Chondrocyte (in vitro differentiated cells): ENCODE measurements at regions not wholly inside any gene's neighbourhood (a gene's known extent, or its start where the extent isn't known, plus 50 kb on each side); places are given as distances from the start of the nearest gene placed in this dataset.

Experiments used
- DNase-seq: peaks from one replicate; pipeline ENCODE4 v3.0.0; 2021; ENCODE audit warnings: mixed read lengths, low spot score
- H3K27ac Mint-ChIP-seq: one replicate; pipeline ENCODE4 v1.8.0; 2021; ENCODE audit warnings: mild to moderate bottlenecking, moderate library complexity, mixed read lengths; ENCODE audit not compliant: unreplicated experiment
- H3K27me3 Mint-ChIP-seq: 2 replicates; pipeline ENCODE4 v1.8.0; 2021; ENCODE audit warnings: low read depth, mixed read lengths
- H3K36me3 Mint-ChIP-seq: 2 replicates; pipeline ENCODE4 v1.8.0; 2021; ENCODE audit warnings: low read depth, mixed read lengths
- H3K4me1 Mint-ChIP-seq: 2 replicates; pipeline ENCODE4 v1.8.0; 2021; ENCODE audit warnings: low read depth, mild to moderate bottlenecking, mixed read lengths
- H3K4me3 Mint-ChIP-seq: one replicate; pipeline ENCODE4 v1.8.0; 2021; ENCODE audit warnings: mild to moderate bottlenecking, moderate library complexity, mixed read lengths; ENCODE audit not compliant: unreplicated experiment
- H3K9me3 Mint-ChIP-seq: 2 replicates; pipeline ENCODE4 v1.8.0; 2021; ENCODE audit warnings: low read depth, mixed read lengths
- TF ChIP-seq, protein P1 (sequence below): fragments of 200-600 bp; sonication (generic); IDR thresholded peaks from 2 replicates; pipeline ENCODE4 v1.5.0; 2021; ENCODE audit warnings: antibody characterized with exemption, mild to moderate bottlenecking, moderate library complexity

GRCh38 chr2:177331466-177331997 lies 61.0 kb upstream of the AGPS start:
- H3K27me3 Mint-ChIP-seq: no peaks in the 10 kb centered on the region

GRCh38 chr2:177332026-177332991 lies 60.3 kb upstream of the AGPS start:
- Mint-ChIP-seq H3K36me3 (no peaks in the 10 kb centered on the region), H3K27ac (peak overlapping the region; percentile 92), H3K9me3 (no peaks in the 10 kb centered on the region), H3K27me3 (no peaks in the 10 kb centered on the region), H3K4me3 (peak overlapping the region; percentile 35), H3K4me1 (peaks cover 22% of the 10 kb centered on the region)
- TF ChIP-seq, protein P1, sequence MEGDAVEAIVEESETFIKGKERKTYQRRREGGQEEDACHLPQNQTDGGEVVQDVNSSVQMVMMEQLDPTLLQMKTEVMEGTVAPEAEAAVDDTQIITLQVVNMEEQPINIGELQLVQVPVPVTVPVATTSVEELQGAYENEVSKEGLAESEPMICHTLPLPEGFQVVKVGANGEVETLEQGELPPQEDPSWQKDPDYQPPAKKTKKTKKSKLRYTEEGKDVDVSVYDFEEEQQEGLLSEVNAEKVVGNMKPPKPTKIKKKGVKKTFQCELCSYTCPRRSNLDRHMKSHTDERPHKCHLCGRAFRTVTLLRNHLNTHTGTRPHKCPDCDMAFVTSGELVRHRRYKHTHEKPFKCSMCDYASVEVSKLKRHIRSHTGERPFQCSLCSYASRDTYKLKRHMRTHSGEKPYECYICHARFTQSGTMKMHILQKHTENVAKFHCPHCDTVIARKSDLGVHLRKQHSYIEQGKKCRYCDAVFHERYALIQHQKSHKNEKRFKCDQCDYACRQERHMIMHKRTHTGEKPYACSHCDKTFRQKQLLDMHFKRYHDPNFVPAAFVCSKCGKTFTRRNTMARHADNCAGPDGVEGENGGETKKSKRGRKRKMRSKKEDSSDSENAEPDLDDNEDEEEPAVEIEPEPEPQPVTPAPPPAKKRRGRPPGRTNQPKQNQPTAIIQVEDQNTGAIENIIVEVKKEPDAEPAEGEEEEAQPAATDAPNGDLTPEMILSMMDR: peak; percentile 90
- DNase-seq: no peak

More at GRCh38 chr2:177331466-177331997, 61.0 kb upstream of the AGPS start:
- H3K27ac Mint-ChIP-seq: peak overlapping the region; percentile 92
- TF ChIP-seq, protein P1: no peak
- H3K4me3 Mint-ChIP-seq: no peak overlapping the region
- H3K4me1 Mint-ChIP-seq: peaks cover 22% of the 10 kb centered on the region
- no peaks in the 10 kb centered on the region for H3K9me3 Mint-ChIP-seq
- H3K36me3 Mint-ChIP-seq: no peaks in the 10 kb centered on the region
- no peak for DNase-seq

- H3K9me3 Mint-ChIP-seq: no peaks in the 10 kb centered on the region
- peak overlapping the region; percentile 92 for H3K27ac Mint-ChIP-seq
- H3K27me3 Mint-ChIP-seq: no peaks in the 10 kb centered on the region
- H3K4me1 Mint-ChIP-seq: peaks cover 23% of the 10 kb centered on the region
- no peak for DNase-seq
- H3K36me3 Mint-ChIP-seq: no peaks in the 10 kb centered on the region
- H3K4me3 Mint-ChIP-seq: no peak overlapping the region
- TF ChIP-seq, protein P1: no peak
Observed at GRCh38 chr2:177332992-177333388, 59.6 kb upstream of the AGPS start.

- TF ChIP-seq, protein P1: peak; percentile 99
- Mint-ChIP-seq H3K4me1 (peaks cover 29% of the 10 kb centered on the region), H3K4me3 (no peak overlapping the region), H3K27ac (no peak overlapping the region), H3K9me3 (no peaks in the 10 kb centered on the region), H3K27me3 (no peaks in the 10 kb centered on the region), H3K36me3 (no peaks in the 10 kb centered on the region)
- no peak for DNase-seq
Observed at GRCh38 chr2:177334940-177335543, 57.5 kb upstream of the AGPS start.

DNA sequence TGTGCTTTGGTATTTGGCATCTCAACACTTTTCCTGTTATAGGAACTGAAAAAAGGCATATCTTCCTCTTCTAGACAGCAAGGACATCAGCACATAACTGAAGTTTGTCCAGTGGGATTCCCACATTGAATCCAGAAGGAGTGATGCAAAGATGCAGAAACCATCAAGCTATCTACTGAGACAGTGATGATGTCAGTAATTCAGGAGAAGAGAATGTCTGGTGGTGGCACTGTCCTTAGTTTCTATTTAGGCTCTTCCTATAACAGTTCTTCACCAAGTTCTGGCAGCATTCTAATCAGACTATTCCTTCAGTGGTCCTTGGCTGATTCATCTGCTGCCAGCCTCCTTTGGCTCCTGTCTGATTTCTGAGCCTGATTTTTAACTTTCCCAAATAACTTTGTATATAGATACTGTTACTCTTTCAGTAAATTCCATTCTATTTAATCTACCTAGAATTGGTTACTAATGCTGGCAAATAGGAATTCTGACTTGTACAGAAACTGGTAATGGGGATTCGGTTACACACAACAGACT lies 56.6 kb upstream of the AGPS start:
- TF ChIP-seq, protein P1: no peak
- Mint-ChIP-seq H3K9me3 (no peaks in the 10 kb centered on the region), H3K27ac (peak overlapping the region; percentile 13), H3K4me3 (no peak overlapping the region), H3K4me1 (peaks cover 29% of the 10 kb centered on the region), H3K36me3 (no peaks in the 10 kb centered on the region), H3K27me3 (no peaks in the 10 kb centered on the region)
- no peak for DNase-seq
